ENCODE measurements at regions not wholly inside any gene's neighbourhood (a gene's known extent, or its start where the extent isn't known, plus 50 kb on each side); places are given as distances from the start of the nearest gene placed in this dataset.

DNA sequence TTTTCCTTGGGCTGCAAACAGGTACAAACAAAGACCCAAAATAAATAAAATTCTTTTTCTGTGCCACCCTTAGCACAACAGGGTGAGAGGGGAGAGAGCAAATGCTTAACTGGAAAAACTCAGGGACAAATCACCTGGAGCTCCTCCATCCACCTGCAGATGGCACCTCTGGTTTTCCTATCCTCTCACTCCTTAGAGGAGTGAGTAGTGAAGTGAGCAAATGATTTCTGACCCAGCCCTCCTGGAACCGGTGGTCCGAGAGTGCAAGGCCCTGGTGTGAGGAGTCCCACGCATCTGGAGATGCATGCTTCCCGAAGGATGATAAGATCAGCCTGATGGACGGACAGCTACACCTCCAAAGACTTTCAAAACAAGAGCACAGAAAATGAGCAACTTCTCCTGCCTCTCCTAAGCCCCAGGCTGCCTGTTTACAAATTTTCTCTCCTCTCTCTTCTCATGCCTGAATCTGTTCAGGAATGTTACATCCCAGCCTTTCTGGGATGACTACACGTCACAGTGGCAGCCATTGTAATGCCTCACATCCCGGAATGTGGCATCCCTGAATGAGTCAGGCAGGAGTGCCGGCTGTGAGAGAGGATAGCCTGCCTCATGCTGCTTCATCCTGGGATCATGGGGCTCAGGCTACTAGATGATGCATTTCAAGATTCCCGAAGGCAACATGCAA lies 86.4 kb downstream of the ADRB2 start:
- Histone ChIP-seq H3K4me1 (peaks cover 6 to 65% (median 15%) of the 10 kb centered on the region in 4 donors), H3K9me3 (no peaks in the 10 kb centered on the region), H3K27me3 (no peaks in the 10 kb centered on the region), H3K27ac (replicated peaks in 1 of 4) (peak overlapping the region in 2 of 4 donors; percentile 48 to 49), H3K36me3 (no peaks in the 10 kb centered on the region), H3K4me3 (no peak overlapping the region)
- TF ChIP-seq, protein P1, sequence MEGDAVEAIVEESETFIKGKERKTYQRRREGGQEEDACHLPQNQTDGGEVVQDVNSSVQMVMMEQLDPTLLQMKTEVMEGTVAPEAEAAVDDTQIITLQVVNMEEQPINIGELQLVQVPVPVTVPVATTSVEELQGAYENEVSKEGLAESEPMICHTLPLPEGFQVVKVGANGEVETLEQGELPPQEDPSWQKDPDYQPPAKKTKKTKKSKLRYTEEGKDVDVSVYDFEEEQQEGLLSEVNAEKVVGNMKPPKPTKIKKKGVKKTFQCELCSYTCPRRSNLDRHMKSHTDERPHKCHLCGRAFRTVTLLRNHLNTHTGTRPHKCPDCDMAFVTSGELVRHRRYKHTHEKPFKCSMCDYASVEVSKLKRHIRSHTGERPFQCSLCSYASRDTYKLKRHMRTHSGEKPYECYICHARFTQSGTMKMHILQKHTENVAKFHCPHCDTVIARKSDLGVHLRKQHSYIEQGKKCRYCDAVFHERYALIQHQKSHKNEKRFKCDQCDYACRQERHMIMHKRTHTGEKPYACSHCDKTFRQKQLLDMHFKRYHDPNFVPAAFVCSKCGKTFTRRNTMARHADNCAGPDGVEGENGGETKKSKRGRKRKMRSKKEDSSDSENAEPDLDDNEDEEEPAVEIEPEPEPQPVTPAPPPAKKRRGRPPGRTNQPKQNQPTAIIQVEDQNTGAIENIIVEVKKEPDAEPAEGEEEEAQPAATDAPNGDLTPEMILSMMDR (IDR thresholded peaks at IDR 0.05) = peak in 1 of 3 experiments; percentile 32
- TF ChIP-seq POLR2AphosphoS5 (IDR thresholded peaks at IDR 0.05) (peak in 1 of 2 donors; percentile 51), POLR2A (IDR thresholded peaks at IDR 0.05; ENCODE audit: low read depth) (no peak), EP300 (IDR thresholded peaks at IDR 0.05) (no peak)
- no peak for DNase-seq (ENCODE audit: extremely low spot score)
- WGBS = 44% methylated on average over 9 of the region's 9 CpGs
- intact Hi-C loops (cut with DNase I) = no loop called here

DNA sequence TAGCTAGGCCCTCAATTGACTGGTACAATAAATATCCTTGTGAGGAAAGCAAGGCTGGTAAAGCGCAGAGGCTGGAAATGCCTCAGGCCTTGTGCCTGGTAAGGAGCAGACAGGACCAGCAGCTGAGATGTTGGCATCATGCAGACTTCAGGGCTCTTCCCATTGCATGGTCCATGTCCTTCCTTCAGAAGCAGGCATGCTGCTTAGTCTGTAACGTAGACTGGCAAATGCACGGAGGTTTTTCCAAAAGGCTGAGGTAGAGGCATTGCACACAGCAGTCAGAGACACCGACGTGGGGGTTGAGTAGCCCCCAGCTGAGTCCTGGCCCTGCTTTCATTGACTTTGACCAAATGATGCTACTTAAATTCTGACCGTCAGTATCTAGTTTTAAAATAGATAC lies 87.1 kb downstream of the ADRB2 start:
- 80% methylated on average over 6 of the region's 6 CpGs for WGBS
- intact Hi-C loops (cut with DNase I) = no loop called here
- TF ChIP-seq POLR2A (IDR thresholded peaks at IDR 0.05; ENCODE audit: low read depth) (no peak), POLR2AphosphoS5 (IDR thresholded peaks at IDR 0.05) (no peak), EP300 (IDR thresholded peaks at IDR 0.05) (no peak)
- TF ChIP-seq, protein P1 (IDR thresholded peaks at IDR 0.05) = no peak
- H3K4me1 ChIP-seq = peaks cover 6 to 65% (median 15%) of the 10 kb centered on the region in 4 donors
- no peaks in the 10 kb centered on the region for H3K9me3 ChIP-seq
- H3K27me3 ChIP-seq = no peaks in the 10 kb centered on the region
- DNase-seq (ENCODE audit: extremely low spot score) = no peak
- no peak overlapping the region for H3K4me3 ChIP-seq
- no peaks in the 10 kb centered on the region for H3K36me3 ChIP-seq
- H3K27ac ChIP-seq (replicated peaks in 1 of 4) = peak overlapping the region in 2 of 4 donors; percentile 18 to 48

DNA sequence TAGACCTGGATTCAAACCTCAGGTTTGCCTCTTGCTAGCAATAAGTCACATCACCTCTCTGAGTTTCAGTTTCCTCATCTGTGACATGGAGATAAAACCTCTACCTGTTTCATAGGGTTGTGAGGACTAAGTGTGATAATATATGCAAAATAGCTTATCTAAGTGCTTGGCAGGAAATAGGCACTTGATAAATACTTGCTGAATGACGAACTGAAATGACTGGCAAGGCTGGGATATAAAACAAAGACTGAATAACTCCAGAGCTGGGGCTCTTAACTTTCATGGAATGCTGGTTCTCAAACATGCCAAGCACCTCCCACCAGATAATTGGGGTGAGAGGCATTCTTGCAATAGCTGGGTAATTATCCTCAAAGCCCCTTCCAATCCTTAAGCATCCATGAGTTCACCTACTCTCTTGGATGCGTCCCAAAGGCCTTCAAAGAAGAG lies 87.6 kb downstream of the ADRB2 start:
- intact Hi-C loops (cut with DNase I) = no loop called here
- Histone ChIP-seq H3K4me1 (peaks cover 6 to 59% (median 11%) of the 10 kb centered on the region in 4 donors), H3K27me3 (no peaks in the 10 kb centered on the region), H3K9me3 (no peaks in the 10 kb centered on the region), H3K4me3 (no peak overlapping the region), H3K36me3 (no peaks in the 10 kb centered on the region), H3K27ac (replicated peaks in 1 of 4) (peak overlapping the region in 1 of 4 donors; percentile 48)
- DNase-seq (ENCODE audit: extremely low spot score) = no peak
- TF ChIP-seq POLR2A (IDR thresholded peaks at IDR 0.05; ENCODE audit: low read depth) (no peak), EP300 (IDR thresholded peaks at IDR 0.05) (no peak), POLR2AphosphoS5 (IDR thresholded peaks at IDR 0.05) (no peak)
- TF ChIP-seq, protein P1 (IDR thresholded peaks at IDR 0.05) = no peak
- 69% methylated on average over 2 of the region's 2 CpGs for WGBS

DNA sequence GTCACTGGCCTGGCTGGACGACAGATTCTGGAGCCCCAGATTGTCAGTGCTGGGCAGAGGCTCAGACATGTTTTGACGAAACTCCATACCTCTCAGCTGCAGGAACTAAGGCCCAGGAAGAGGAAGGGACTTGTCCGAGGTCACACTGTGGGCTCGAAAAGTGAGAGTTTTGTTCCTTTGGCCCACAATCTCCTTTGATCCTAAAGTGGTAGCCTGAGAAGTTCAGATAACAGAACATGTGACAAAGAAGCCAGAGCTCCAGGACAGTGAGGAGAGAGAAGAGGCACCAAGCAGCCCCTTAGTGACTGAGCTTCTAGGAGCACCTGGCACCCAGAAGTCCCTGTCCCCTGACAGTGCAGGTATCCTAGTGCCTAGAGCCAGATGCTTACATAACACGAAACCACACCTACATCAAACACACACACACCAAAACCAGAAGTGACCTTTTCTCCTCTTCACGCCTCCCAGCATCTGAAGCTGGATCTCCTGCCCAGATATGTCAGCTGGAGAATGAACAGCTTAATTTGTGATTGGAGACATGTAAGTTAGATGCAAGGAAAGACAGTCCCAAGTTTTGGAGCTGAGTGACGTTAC lies 88.9 kb downstream of the ADRB2 start:
- no peaks in the 10 kb centered on the region for H3K27me3 ChIP-seq
- DNase-seq (ENCODE audit: extremely low spot score) = peak; percentile 75
- WGBS = 66% methylated on average over 7 of the region's 7 CpGs
- H3K4me1 ChIP-seq = peaks cover 6 to 46% (median 7%) of the 10 kb centered on the region in 4 donors
- no peaks in the 10 kb centered on the region for H3K36me3 ChIP-seq
- H3K9me3 ChIP-seq = no peaks in the 10 kb centered on the region
- no peak overlapping the region for H3K4me3 ChIP-seq
- TF ChIP-seq POLR2AphosphoS5 (IDR thresholded peaks at IDR 0.05) (no peak), EP300 (IDR thresholded peaks at IDR 0.05) (no peak), POLR2A (IDR thresholded peaks at IDR 0.05; ENCODE audit: low read depth) (no peak)
- TF ChIP-seq, protein P1 (IDR thresholded peaks at IDR 0.05) = no peak
- intact Hi-C loops (cut with DNase I) = no loop called here
- no peak overlapping the region for H3K27ac ChIP-seq (replicated peaks in 1 of 4)

All from esophagus muscularis mucosa (tissue), 4 donors.